ENCODE measurements at regions not wholly inside any gene's neighbourhood (a gene's known extent, or its start where the extent isn't known, plus 50 kb on each side); places are given as distances from the start of the nearest gene placed in this dataset.
A peak's percentile ranks its signal among the peaks of the same experiment; 100 is the strongest.

DNA sequence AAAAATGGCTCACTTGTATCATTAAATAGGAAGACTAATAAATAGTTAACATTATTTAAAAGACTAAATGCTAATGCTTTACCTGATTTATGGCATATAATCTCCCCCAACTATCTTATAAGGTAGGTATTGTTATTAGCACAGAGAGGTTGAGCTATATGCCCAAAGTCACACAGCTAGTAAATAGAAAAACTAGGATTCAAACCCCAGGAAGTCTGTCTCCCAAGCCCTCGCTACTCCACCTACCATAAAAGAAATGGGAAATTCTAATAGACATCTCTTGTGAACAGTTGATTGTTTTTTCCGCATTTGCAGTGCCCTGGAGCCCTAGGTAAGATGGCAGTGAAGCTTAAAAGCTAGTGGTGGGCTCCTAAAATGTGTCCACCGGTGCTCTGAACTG is 65.2 kb upstream of the SOD1 start:
- Histone ChIP-seq H3K9me1 (ENCODE audit: control insufficient read depth, insufficient read depth, low read length) (no peaks in the 10 kb centered on the region), H3K4me1 (replicated peaks in 1 of 2; ENCODE audit: control insufficient read depth in 2 of 2, insufficient read depth in 2 of 2, low read length in 2 of 2) (peaks cover 0 to 4% of the 10 kb centered on the region in 2 experiments; a peak in 2 of 5 replicates), H3K27ac (ENCODE audit: extremely low read depth, low read depth, low read length) (no peak overlapping the region), H3K79me2 (ENCODE audit: control insufficient read depth, insufficient read depth, low read length) (no peaks in the 10 kb centered on the region), H3K9me3 (replicated peaks; ENCODE audit: control insufficient read depth, insufficient read depth, low read depth, low read length) (no peaks in the 10 kb centered on the region), H3K9ac (ENCODE audit: insufficient read depth in 1 of 2, low read depth in 2 of 2, low read length in 2 of 2) (no peak overlapping the region), H4K20me1 (replicated peaks; ENCODE audit: control insufficient read depth, insufficient read depth, low read length) (no peaks in the 10 kb centered on the region), H3K36me3 (ENCODE audit: control insufficient read depth, insufficient read depth, low read length) (no peaks in the 10 kb centered on the region), H3K27me3 (ENCODE audit: control insufficient read depth in 2 of 2, insufficient read depth in 2 of 2, low read length in 2 of 2) (peaks cover 28 to 44% of the 10 kb centered on the region in 2 experiments), H3K4me3 (no peak overlapping the region), H3K4me2 (ENCODE audit: insufficient read depth, low read length) (no peak overlapping the region), H2AFZ (ENCODE audit: low read depth, low read length) (no peak overlapping the region)
- no peak for TF ChIP-seq ZNF586 (CRISPR knock-in tag; conservative IDR thresholded peaks at IDR 0.05)
- TF ChIP-seq SIN3A (IDR thresholded peaks at IDR 0.05; ENCODE audit: borderline replicate concordance in 2 of 2, control insufficient read depth in 1 of 2, low read depth in 2 of 2, low read length in 2 of 2): no peak
- TF ChIP-seq RBM25 (IDR thresholded peaks at IDR 0.05; ENCODE audit: low read depth, low read length, severe bottlenecking): peak; percentile 94
- TF ChIP-seq ZFP36 (IDR thresholded peaks at IDR 0.05; ENCODE audit: low read depth, low read length, partially characterized antibody): peak; percentile 78
- no peak for TF ChIP-seq ZC3H8 (IDR thresholded peaks at IDR 0.05)
- FAIRE-seq: no peak
- ATAC-seq: no peak
- no TSS peak for BruUV-seq (replicated peaks)
- intact Hi-C loops (cut with micrococcal nuclease): no loop called here
- DNase-seq (ENCODE audit: extremely low read depth in 1 of 4, low spot score in 3 of 4): no peak
- 1% methylated on average over 3 of the region's 3 CpGs for WGBS (ENCODE audit: insufficient coverage, low coverage, missing lambda C conversion rate)
- ChIA-PET POLR2A (interaction anchor here (0.9 kb wide), 1 partner anchor 16 kb away, joined by 3 read pairs; no protein-coding TSS in a partner anchor), CTCF (ENCODE audit: low intra/inter-chr PET ratio) (no interaction called here)
- in situ Hi-C loops (cut with MboI): no loop called here

- no peaks in the 10 kb centered on the region for H3K9me3 ChIP-seq (replicated peaks; ENCODE audit: control insufficient read depth, insufficient read depth, low read depth, low read length)
- FAIRE-seq (no peak), ATAC-seq (no peak; the same call in 1 of the 3 replicates), DNase-seq (ENCODE audit: extremely low read depth in 1 of 4, low spot score in 3 of 4) (no peak)
- no peaks in the 10 kb centered on the region for H3K79me2 ChIP-seq (ENCODE audit: control insufficient read depth, insufficient read depth, low read length)
- H3K27ac ChIP-seq (ENCODE audit: extremely low read depth, low read depth, low read length): no peak overlapping the region
- H3K9me1 ChIP-seq (ENCODE audit: control insufficient read depth, insufficient read depth, low read length): no peaks in the 10 kb centered on the region
- no peaks in the 10 kb centered on the region for H3K36me3 ChIP-seq (ENCODE audit: control insufficient read depth, insufficient read depth, low read length)
- no peak overlapping the region for H3K4me3 ChIP-seq
- in situ Hi-C loops (cut with MboI) (no loop called here), intact Hi-C loops (cut with micrococcal nuclease) (no loop called here)
- H4K20me1 ChIP-seq (replicated peaks; ENCODE audit: control insufficient read depth, insufficient read depth, low read length): no peaks in the 10 kb centered on the region
- no peak overlapping the region for H3K4me2 ChIP-seq (ENCODE audit: insufficient read depth, low read length)
- peaks cover 0 to 4% of the 10 kb centered on the region in 2 experiments; a peak in 2 of 5 replicates for H3K4me1 ChIP-seq (replicated peaks in 1 of 2; ENCODE audit: control insufficient read depth in 2 of 2, insufficient read depth in 2 of 2, low read length in 2 of 2)
- H3K9ac ChIP-seq (ENCODE audit: insufficient read depth in 1 of 2, low read depth in 2 of 2, low read length in 2 of 2): no peak overlapping the region
- peaks cover 24 to 32% of the 10 kb centered on the region in 2 experiments for H3K27me3 ChIP-seq (ENCODE audit: control insufficient read depth in 2 of 2, insufficient read depth in 2 of 2, low read length in 2 of 2)
- CTCF ChIA-PET (ENCODE audit: low intra/inter-chr PET ratio): interaction anchor here (0.7 kb wide), 1 partner anchor 59 kb away, joined by 3 read pairs; no protein-coding TSS in a partner anchor
- POLR2A ChIA-PET: no interaction called here
- no TSS peak for BruUV-seq (replicated peaks)
- 0% methylated on average over 13 of the region's 13 CpGs for WGBS (ENCODE audit: insufficient coverage, low coverage, missing lambda C conversion rate)
- no peak overlapping the region for H2AFZ ChIP-seq (ENCODE audit: low read depth, low read length)
- TF ChIP-seq POLR2A (conservative IDR thresholded peaks at IDR 0.05): no peak
- no peak for TF ChIP-seq GATA2 (CRISPR knock-in tag; IDR thresholded peaks at IDR 0.05)
- TF ChIP-seq, protein P1, sequence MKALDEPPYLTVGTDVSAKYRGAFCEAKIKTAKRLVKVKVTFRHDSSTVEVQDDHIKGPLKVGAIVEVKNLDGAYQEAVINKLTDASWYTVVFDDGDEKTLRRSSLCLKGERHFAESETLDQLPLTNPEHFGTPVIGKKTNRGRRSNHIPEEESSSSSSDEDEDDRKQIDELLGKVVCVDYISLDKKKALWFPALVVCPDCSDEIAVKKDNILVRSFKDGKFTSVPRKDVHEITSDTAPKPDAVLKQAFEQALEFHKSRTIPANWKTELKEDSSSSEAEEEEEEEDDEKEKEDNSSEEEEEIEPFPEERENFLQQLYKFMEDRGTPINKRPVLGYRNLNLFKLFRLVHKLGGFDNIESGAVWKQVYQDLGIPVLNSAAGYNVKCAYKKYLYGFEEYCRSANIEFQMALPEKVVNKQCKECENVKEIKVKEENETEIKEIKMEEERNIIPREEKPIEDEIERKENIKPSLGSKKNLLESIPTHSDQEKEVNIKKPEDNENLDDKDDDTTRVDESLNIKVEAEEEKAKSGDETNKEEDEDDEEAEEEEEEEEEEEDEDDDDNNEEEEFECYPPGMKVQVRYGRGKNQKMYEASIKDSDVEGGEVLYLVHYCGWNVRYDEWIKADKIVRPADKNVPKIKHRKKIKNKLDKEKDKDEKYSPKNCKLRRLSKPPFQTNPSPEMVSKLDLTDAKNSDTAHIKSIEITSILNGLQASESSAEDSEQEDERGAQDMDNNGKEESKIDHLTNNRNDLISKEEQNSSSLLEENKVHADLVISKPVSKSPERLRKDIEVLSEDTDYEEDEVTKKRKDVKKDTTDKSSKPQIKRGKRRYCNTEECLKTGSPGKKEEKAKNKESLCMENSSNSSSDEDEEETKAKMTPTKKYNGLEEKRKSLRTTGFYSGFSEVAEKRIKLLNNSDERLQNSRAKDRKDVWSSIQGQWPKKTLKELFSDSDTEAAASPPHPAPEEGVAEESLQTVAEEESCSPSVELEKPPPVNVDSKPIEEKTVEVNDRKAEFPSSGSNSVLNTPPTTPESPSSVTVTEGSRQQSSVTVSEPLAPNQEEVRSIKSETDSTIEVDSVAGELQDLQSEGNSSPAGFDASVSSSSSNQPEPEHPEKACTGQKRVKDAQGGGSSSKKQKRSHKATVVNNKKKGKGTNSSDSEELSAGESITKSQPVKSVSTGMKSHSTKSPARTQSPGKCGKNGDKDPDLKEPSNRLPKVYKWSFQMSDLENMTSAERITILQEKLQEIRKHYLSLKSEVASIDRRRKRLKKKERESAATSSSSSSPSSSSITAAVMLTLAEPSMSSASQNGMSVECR (CRISPR knock-in tag; IDR thresholded peaks at IDR 0.05): no peak
- no peak for TF ChIP-seq SIRT6 (IDR thresholded peaks at IDR 0.05; ENCODE audit: low read depth, low read length)
- TF ChIP-seq RFX1 (IDR thresholded peaks at IDR 0.05): peak; percentile 69
Measured at GRCh38 chr21:31592963-31593560, 66.4 kb upstream of the SOD1 start.
